ENCODE measurements at regions not wholly inside any gene's neighbourhood (a gene's known extent, or its start where the extent isn't known, plus 50 kb on each side); places are given as distances from the start of the nearest gene placed in this dataset.

GRCh38 chr2:41378420-41378819, 669.4 kb upstream of the PKDCC start:
- TF ChIP-seq CTCF (IDR thresholded peaks at IDR 0.05) (no peak), EHMT2 (IDR thresholded peaks at IDR 0.05; ENCODE audit: low read depth) (no peak), BCL3 (IDR thresholded peaks at IDR 0.05) (no peak), RAD21 (conservative IDR thresholded peaks at IDR 0.05 in 1 of 2, IDR thresholded peaks at IDR 0.05 in 1 of 2) (no peak), KDM1A (IDR thresholded peaks at IDR 0.05; ENCODE audit: low read depth) (no peak), CHD2 (IDR thresholded peaks at IDR 0.05; ENCODE audit: low read length, partially characterized antibody) (no peak), FOXS1 (CRISPR knock-in tag; IDR thresholded peaks at IDR 0.05) (no peak), MAFK (IDR thresholded peaks at IDR 0.05; ENCODE audit: partially characterized antibody) (no peak)
- TF ChIP-seq, protein P1, sequence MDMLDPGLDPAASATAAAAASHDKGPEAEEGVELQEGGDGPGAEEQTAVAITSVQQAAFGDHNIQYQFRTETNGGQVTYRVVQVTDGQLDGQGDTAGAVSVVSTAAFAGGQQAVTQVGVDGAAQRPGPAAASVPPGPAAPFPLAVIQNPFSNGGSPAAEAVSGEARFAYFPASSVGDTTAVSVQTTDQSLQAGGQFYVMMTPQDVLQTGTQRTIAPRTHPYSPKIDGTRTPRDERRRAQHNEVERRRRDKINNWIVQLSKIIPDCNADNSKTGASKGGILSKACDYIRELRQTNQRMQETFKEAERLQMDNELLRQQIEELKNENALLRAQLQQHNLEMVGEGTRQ (IDR thresholded peaks at IDR 0.05): no peak

Data from A549 (cell line).